AG09319 (cell line): ENCODE measurements at regions not wholly inside any gene's neighbourhood (a gene's known extent, or its start where the extent isn't known, plus 50 kb on each side); places are given as distances from the start of the nearest gene placed in this dataset.

Experiments
- DNase-seq: peaks from one replicate; pipeline ENCODE4 v3.0.0-alpha.2; 2010; ENCODE audit warnings: low read depth; ENCODE audit errors: extremely low read depth
- TF ChIP-seq, protein P1 (sequence below): IDR thresholded peaks from 2 replicates; pipeline ENCODE4 v1.5.1; 2011; ENCODE audit warnings: low read depth, mild to moderate bottlenecking, inconsistent platforms, low read length, moderate library complexity

DNA sequence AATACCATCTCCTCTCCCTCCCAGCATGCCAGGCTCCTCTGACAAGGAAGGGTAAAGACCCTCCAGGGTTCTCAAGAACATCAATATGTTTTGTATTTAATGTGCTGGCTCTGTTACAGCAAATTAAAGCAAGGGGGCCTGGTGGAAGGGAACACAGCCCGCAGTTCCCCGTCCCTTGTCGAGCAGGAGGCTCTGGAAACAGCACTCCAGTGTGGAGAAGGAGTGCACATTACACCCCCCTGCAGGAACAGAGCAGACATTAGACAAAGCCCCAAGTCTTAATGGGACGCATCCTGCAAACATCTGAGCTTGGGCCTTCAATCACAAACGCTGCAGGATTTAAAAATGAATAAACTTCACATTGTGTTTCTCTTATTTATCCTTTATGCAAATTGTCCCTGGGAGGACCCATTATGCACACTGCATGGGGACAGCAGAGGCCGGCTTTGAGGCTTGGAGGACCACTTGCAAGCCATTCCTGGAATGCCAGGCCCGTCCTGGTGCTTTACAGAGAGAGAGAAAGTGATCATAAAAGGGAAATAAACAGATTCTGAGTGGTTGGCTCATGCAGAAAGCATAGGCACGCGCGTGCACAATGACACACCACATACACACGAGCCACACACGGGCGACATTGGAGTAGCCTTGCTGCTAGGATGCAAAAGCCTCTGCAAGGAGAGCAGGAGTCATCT, 328.7 kb downstream of the SMAD2 start:
- no peak for DNase-seq
- TF ChIP-seq, protein P1, sequence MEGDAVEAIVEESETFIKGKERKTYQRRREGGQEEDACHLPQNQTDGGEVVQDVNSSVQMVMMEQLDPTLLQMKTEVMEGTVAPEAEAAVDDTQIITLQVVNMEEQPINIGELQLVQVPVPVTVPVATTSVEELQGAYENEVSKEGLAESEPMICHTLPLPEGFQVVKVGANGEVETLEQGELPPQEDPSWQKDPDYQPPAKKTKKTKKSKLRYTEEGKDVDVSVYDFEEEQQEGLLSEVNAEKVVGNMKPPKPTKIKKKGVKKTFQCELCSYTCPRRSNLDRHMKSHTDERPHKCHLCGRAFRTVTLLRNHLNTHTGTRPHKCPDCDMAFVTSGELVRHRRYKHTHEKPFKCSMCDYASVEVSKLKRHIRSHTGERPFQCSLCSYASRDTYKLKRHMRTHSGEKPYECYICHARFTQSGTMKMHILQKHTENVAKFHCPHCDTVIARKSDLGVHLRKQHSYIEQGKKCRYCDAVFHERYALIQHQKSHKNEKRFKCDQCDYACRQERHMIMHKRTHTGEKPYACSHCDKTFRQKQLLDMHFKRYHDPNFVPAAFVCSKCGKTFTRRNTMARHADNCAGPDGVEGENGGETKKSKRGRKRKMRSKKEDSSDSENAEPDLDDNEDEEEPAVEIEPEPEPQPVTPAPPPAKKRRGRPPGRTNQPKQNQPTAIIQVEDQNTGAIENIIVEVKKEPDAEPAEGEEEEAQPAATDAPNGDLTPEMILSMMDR: no peak

DNA sequence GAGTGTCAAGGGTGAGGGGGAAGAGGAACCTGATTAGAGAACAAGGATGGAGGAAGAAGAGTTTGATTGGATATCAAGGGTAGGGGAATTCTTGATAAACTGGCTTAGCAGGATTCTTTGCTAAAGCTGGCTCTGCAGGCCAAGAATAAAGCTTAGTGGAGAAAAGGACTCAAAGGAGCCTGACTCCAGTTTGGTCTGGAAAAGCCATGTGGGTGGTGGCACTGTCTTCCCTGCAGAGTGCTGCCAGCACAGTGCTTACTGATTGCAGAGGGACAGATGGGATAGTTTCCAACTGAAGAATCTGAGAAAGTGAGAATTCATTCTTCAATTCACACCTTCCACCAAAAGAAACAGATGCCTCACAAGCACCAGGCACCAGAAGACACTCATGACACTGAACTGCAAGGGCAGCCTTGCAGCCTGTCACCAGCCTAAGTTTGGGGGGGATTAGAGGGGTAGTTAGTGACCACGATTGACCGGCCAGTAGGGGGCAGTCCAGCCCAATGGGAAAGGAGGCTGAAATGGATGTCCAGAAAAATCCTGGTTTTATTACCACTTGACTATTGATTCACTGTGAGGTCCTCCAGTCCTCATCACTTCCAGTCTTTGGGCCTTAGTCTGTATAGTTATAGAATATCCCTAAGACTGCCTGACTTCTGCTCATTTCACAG, 334.5 kb downstream of the SMAD2 start:
- DNase-seq: no peak
- TF ChIP-seq, protein P1: peak; percentile 20

DNA sequence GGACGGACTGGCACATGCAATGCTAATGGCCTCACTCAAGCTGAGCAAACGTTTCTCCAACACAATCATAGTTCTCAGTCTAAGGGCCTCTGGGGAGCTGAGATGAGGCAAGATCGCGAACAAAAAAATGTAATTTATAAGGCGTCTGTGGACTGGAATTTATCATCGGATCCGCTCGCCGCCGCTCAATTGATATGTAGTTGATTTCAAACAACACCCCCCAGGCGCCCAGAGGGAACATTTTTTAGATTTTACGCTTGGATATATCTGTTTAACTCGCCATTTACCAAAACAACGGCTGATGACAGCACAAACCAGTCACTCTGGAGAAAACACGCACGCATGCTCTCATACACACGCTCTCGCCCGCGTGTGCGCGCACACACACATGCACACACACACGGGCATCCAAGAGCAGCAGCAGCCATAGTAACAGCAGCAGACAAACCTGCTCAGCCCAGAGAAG, 335.8 kb downstream of the SMAD2 start:
- TF ChIP-seq, protein P1: no peak
- DNase-seq: no peak

DNA sequence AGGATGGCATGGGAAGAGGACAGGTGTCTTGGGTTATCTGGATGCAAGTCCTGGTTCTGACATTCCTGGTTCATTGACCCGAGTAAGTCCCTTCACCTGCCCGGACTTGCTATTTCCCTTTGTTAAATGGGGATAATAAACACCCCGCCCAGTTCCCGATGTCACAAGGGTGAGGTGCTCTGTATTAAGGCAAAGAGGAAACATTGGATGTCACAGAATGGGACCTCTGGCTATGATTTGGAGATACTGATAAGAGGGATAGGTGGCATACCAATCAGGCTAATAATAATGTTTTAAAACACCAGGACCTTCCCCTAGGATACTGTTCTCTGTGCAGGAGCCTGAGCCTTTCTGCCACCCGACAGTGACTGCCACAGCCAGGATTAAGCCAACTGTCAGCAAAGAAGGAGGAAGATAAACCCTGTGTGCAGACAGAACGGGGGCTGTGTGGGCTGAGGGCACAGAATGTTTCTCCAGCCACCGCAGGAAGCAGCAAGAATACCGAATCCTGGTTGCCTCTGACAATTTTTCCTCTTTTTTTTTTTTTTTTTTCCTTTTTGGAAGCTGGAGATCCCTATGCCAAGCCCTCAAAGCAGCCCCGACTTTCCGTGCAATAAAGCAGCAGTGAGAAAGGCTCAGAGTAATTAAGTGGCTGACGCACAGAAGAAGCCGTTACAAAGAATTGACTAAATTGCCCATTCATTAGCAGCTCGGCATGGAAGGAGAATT, 336.6 kb downstream of the SMAD2 start:
- TF ChIP-seq, protein P1: no peak
- no peak for DNase-seq

GRCh38 chr18:47591429-47591828, 339.0 kb downstream of the SMAD2 start:
- TF ChIP-seq, protein P1: no peak
- DNase-seq: no peak

GRCh38 chr18:47587587-47587986, 336.1 kb upstream of the SKOR2 start:
- TF ChIP-seq, protein P1: no peak
- DNase-seq: no peak

GRCh38 chr18:47586418-47587070, 335.1 kb upstream of the SKOR2 start:
- TF ChIP-seq, protein P1: no peak
- no peak for DNase-seq
